Breast epithelium (tissue), 4 donors: ENCODE measurements at regions not wholly inside any gene's neighbourhood (a gene's known extent, or its start where the extent isn't known, plus 50 kb on each side); places are given as distances from the start of the nearest gene placed in this dataset.

ENCODE experiments used
- DNase-seq, 2 donors: peaks; one replicate each; pipeline ENCODE4 v3.0.0-alpha.2; 2019; ENCODE audit warnings: low spot score in 2 of 2
- H3K27ac ChIP-seq, 2 donors: fragments of 200-600 bp; sonication (generic) in 1 of 2; one replicate each; pipeline ENCODE4 v1.5.1; 2016 to 2019; ENCODE audit warnings: mild to moderate bottlenecking in 1 of 2
- H3K27me3 ChIP-seq, 2 donors: fragments of 200-600 bp; sonication (generic) in 1 of 2; one replicate each; pipeline versions ENCODE4 v1.5.1 to v1.6.0; 2017 to 2019; ENCODE audit warnings: control low read depth in 1 of 2, mild to moderate bottlenecking in 1 of 2
- H3K36me3 ChIP-seq: fragments of 200-600 bp; one replicate; pipeline ENCODE4 v1.5.1; 2019
- H3K4me1 ChIP-seq, 2 donors: fragments of 200-600 bp; sonication (generic); one replicate each; pipeline ENCODE4 v1.5.1; 2016 to 2019; ENCODE audit warnings: control low read depth in 1 of 2
- H3K4me3 ChIP-seq, 3 donors: fragments of 200-600 bp; sonication (generic); 1 replicate in 2 of 3; 2 replicates in 1 of 3; pipeline ENCODE4 v1.5.1; 2016 to 2019; ENCODE audit warnings: mild to moderate bottlenecking in 3 of 3, moderate library complexity in 2 of 3
- H3K9me3 ChIP-seq, 2 donors: fragments of 200-600 bp; sonication (generic) in 1 of 2; one replicate each; pipeline ENCODE4 v1.5.1; 2016 to 2019; ENCODE audit warnings: control low read depth in 1 of 2
- CTCF ChIP-seq, 3 donors: fragments of 450-650 bp; IDR thresholded peaks; one replicate each; pipeline ENCODE4 v1.5.1; 2016 to 2017; ENCODE audit warnings: antibody characterized with exemption in 3 of 3, mild to moderate bottlenecking in 3 of 3, moderate library complexity in 3 of 3
- POLR2A ChIP-seq: fragments of 450-650 bp; IDR thresholded peaks from one replicate; pipeline ENCODE4 v1.6.1; 2016; ENCODE audit warnings: antibody characterized with exemption, mild to moderate bottlenecking, moderate library complexity
- POLR2AphosphoS5 ChIP-seq, 3 donors: sonication (generic); formaldehyde crosslinking; IDR thresholded peaks; one replicate each; pipeline ENCODE4 v1.6.1; 2017; ENCODE audit warnings: antibody characterized with exemption in 3 of 3
- intact Hi-C: fragments of 100-400 bp; cut with DNase I; formaldehyde crosslinking; loops from one replicate; pipeline ENCODE4 v1.15.1; 2023; ENCODE audit warnings: low total_unique reads

GRCh38 chr13:111554539-111555267 lies 234.3 kb downstream of the TEX29 start:
- no peaks in the 10 kb centered on the region for H3K9me3 ChIP-seq
- DNase-seq = no peak
- H3K4me1 ChIP-seq = no peaks in the 10 kb centered on the region
- TF ChIP-seq POLR2AphosphoS5 (IDR thresholded peaks at IDR 0.05) (no peak), CTCF (IDR thresholded peaks at IDR 0.05) (no peak), POLR2A (no peak)
- no peak overlapping the region for H3K27ac ChIP-seq
- no peaks in the 10 kb centered on the region for H3K36me3 ChIP-seq
- intact Hi-C loops = loop anchor here (10.0 kb wide), 1 partner anchor 770 kb away; no protein-coding TSS in a partner anchor
- H3K4me3 ChIP-seq = no peak overlapping the region
- H3K27me3 ChIP-seq = peaks cover 0 to 10% of the 10 kb centered on the region in 2 donors

DNA sequence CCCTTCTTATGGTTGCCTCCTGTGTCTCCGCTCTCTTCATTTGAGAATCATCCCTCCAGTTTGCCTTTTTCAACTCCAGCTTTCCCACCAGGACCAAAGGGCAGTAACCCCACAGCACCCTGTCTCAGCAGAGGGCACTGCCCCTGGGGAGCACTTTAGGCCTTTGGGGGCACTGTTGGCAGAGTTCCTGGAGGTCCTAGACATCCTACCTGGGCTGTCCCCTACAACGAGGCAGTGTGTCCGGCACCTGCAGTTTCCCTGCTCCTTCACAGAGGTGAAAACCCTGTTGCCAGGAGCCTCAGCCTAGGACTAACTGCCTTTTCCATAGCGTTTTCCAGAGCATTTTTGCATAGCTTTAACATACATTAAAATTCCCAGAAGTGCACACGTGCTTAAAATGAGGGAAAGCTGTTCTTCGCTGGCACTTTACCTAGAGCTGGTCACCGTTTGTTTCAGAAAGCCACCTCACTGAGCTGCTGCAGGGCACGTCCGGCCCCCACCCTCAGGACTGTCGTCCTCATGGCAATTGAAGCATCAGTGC lies 234.9 kb downstream of the TEX29 start:
- Histone ChIP-seq H3K4me3 (no peak overlapping the region), H3K27me3 (peaks cover 0 to 10% of the 10 kb centered on the region in 2 donors), H3K4me1 (no peaks in the 10 kb centered on the region), H3K36me3 (no peaks in the 10 kb centered on the region), H3K9me3 (no peaks in the 10 kb centered on the region), H3K27ac (no peak overlapping the region)
- TF ChIP-seq POLR2AphosphoS5 (IDR thresholded peaks at IDR 0.05) (no peak), CTCF (IDR thresholded peaks at IDR 0.05) (no peak), POLR2A (no peak)
- intact Hi-C loops = loop anchor here (10.0 kb wide), 1 partner anchor 769 kb away; no protein-coding TSS in a partner anchor
- DNase-seq = no peak

DNA sequence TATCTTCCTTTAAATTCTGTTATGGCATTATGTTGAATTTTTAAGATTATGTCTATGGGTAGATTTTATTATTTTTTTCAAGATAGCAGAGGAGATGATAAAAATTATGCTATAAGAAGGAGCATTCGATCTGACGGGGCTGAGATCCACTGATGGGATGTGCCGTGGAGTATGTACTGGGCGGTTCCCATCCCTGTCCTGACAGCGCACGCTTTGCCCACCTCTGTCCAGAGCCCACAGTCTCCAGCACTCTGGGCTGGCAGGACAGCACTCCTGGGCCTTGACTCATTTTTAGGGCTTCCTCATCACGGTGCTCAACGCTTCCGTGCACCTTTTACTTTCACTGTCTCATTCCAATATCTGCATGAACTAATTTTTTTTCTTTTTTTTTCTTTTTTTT lies 235.5 kb downstream of the TEX29 start:
- Histone ChIP-seq H3K27me3 (peaks cover 0 to 10% of the 10 kb centered on the region in 2 donors), H3K4me1 (no peaks in the 10 kb centered on the region), H3K27ac (no peak overlapping the region), H3K4me3 (no peak overlapping the region), H3K9me3 (no peaks in the 10 kb centered on the region), H3K36me3 (no peaks in the 10 kb centered on the region)
- DNase-seq = no peak
- TF ChIP-seq POLR2AphosphoS5 (IDR thresholded peaks at IDR 0.05) (no peak), POLR2A (no peak), CTCF (IDR thresholded peaks at IDR 0.05) (no peak)
- intact Hi-C loops = loop anchor here (10.0 kb wide), 1 partner anchor 769 kb away; no protein-coding TSS in a partner anchor

- Histone ChIP-seq H3K27ac (no peak overlapping the region), H3K27me3 (peaks cover 0 to 10% of the 10 kb centered on the region in 2 donors), H3K4me3 (no peak overlapping the region), H3K4me1 (no peaks in the 10 kb centered on the region), H3K36me3 (no peaks in the 10 kb centered on the region), H3K9me3 (no peaks in the 10 kb centered on the region)
- no peak for DNase-seq
- intact Hi-C loops = loop anchor here (10.0 kb wide), 1 partner anchor 768 kb away; no protein-coding TSS in a partner anchor
- TF ChIP-seq POLR2AphosphoS5 (IDR thresholded peaks at IDR 0.05) (no peak), POLR2A (no peak), CTCF (IDR thresholded peaks at IDR 0.05) (no peak)
Measured at GRCh38 chr13:111556496-111556895, 236.1 kb downstream of the TEX29 start.
